GM13976 (cell line): ENCODE measurements at regions not wholly inside any gene's neighbourhood (a gene's known extent, or its start where the extent isn't known, plus 50 kb on each side); places are given as distances from the start of the nearest gene placed in this dataset.

Source experiments
- DNase-seq: peaks from one replicate; pipeline ENCODE4 v3.0.0; 2012; ENCODE audit warnings: low spot score
- CTCF ChIP-seq: IDR thresholded peaks from 2 replicates; pipeline ENCODE4 v1.5.1; 2012; ENCODE audit warnings: borderline replicate concordance, mild to moderate bottlenecking; ENCODE audit not compliant: insufficient read depth; ENCODE audit errors: extremely low read depth, missing control alignments, control extremely low read depth
- in situ Hi-C: fragments of 300-500 bp; cut with MboI; formaldehyde crosslinking; loops from one replicate; pipeline ENCODE4 v1.12.0; 2022; ENCODE audit warnings: low sequenced_read_pairs, mixed read lengths, inconsistent platforms; ENCODE audit not compliant: unreplicated experiment

GRCh38 chr10:69728335-69728870 is 73.3 kb upstream of the COL13A1 start:
- DNase-seq: no peak
- in situ Hi-C loops: no loop called here
- no peak for TF ChIP-seq CTCF

GRCh38 chr10:69729326-69730048 is 72.2 kb upstream of the COL13A1 start:
- DNase-seq: no peak

GRCh38 chr10:69730251-69731156 is 71.2 kb upstream of the COL13A1 start:
- TF ChIP-seq CTCF: no peak
- no peak for DNase-seq
- in situ Hi-C loops: no loop called here

More at GRCh38 chr10:69729326-69730048, 72.2 kb upstream of the COL13A1 start:
- in situ Hi-C loops: no loop called here
- TF ChIP-seq CTCF: no peak

GRCh38 chr10:69731184-69731583 is 70.5 kb upstream of the COL13A1 start:
- no peak for DNase-seq
- in situ Hi-C loops: no loop called here
- TF ChIP-seq CTCF: no peak

GRCh38 chr10:69731698-69732097 is 70.0 kb upstream of the COL13A1 start:
- in situ Hi-C loops: no loop called here
- DNase-seq: no peak
- TF ChIP-seq CTCF: no peak

GRCh38 chr10:69732147-69732825 is 69.4 kb upstream of the COL13A1 start:
- TF ChIP-seq CTCF: no peak

More at GRCh38 chr10:69732147-69732825, 69.4 kb upstream of the COL13A1 start:
- no peak for DNase-seq
- in situ Hi-C loops: no loop called here
